ENCODE measurements at regions not wholly inside any gene's neighbourhood (a gene's known extent, or its start where the extent isn't known, plus 50 kb on each side); places are given as distances from the start of the nearest gene placed in this dataset.

DNA sequence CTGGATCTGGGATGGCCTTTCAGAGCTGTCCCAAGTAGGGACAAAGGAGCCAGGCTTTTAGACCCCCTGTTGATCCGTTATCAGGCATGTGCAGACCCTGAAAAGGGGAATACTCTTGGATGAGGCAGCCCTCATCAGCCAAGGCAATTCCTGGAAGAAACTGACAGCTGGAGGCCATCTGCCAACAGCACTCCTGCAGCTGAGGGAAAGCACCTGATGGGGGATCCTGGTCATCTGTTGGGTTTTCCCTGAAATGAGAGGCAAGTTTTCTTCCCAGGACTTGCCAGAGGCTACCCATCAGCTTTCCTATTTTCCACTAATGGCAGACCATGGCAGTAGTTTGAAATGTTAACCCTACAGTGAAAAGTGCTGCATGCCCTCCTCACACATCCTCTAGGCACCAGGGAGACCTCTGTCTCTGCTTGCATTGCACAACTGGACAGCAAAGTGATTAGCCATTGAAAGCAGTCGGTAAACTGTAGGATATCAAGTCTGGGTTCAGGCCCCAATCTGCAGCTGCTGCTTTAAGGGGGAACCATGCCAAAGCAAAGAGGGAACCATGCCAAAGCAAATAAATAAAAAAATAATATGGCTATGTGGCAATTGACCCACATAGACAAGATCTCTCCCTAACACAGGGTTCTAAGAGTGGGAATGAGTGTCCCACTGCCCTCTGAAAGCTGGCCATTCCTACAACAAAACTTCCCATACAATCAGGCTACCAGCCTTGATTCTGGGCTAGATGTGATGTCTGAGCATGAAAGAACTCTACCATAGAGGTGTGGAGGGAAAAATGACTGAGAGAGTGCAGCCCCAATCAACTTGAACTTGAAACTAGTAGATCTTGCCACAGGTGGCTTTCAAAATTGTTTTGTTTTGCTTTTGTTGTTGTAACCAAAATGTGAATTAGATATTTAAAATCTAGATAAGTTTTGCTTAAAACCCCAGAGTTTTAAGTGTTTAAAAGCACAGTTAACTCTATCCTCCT, 232.0 kb upstream of the STT3B start:
- TF ChIP-seq, protein P1, sequence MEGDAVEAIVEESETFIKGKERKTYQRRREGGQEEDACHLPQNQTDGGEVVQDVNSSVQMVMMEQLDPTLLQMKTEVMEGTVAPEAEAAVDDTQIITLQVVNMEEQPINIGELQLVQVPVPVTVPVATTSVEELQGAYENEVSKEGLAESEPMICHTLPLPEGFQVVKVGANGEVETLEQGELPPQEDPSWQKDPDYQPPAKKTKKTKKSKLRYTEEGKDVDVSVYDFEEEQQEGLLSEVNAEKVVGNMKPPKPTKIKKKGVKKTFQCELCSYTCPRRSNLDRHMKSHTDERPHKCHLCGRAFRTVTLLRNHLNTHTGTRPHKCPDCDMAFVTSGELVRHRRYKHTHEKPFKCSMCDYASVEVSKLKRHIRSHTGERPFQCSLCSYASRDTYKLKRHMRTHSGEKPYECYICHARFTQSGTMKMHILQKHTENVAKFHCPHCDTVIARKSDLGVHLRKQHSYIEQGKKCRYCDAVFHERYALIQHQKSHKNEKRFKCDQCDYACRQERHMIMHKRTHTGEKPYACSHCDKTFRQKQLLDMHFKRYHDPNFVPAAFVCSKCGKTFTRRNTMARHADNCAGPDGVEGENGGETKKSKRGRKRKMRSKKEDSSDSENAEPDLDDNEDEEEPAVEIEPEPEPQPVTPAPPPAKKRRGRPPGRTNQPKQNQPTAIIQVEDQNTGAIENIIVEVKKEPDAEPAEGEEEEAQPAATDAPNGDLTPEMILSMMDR (IDR thresholded peaks at IDR 0.05; ENCODE audit: low read depth, low read length), result no peak
- H3K4me3 ChIP-seq (ENCODE audit: low read depth, low read length), result no peak overlapping the region

- H3K4me3 ChIP-seq (ENCODE audit: low read depth, low read length), result no peak overlapping the region
- TF ChIP-seq, protein P1 (IDR thresholded peaks at IDR 0.05; ENCODE audit: low read depth, low read length), result no peak
Observed at GRCh38 chr3:31302343-31302742, 230.4 kb upstream of the STT3B start.

DNA sequence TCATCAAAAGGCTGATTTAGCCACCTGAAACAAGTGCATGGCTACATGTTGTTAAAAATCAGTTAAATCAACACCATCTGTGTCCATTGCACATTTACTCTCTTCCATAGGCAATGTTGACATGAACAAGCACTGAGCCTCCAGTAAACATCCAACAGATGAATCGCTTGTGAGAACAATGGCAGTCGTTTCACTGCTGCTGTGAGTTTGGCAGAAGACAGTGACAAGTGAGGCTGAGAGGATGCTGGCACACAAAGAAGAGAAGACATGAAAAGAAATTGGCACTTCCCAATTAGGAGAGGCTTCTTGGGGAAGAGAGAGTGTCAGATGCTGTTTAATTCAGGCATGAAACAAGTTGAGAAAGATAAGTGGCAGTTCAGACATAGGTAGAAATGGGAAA, 227.4 kb upstream of the STT3B start:
- TF ChIP-seq, protein P1 (IDR thresholded peaks at IDR 0.05; ENCODE audit: low read depth, low read length), result no peak
- no peak overlapping the region for H3K4me3 ChIP-seq (ENCODE audit: low read depth, low read length)

DNA sequence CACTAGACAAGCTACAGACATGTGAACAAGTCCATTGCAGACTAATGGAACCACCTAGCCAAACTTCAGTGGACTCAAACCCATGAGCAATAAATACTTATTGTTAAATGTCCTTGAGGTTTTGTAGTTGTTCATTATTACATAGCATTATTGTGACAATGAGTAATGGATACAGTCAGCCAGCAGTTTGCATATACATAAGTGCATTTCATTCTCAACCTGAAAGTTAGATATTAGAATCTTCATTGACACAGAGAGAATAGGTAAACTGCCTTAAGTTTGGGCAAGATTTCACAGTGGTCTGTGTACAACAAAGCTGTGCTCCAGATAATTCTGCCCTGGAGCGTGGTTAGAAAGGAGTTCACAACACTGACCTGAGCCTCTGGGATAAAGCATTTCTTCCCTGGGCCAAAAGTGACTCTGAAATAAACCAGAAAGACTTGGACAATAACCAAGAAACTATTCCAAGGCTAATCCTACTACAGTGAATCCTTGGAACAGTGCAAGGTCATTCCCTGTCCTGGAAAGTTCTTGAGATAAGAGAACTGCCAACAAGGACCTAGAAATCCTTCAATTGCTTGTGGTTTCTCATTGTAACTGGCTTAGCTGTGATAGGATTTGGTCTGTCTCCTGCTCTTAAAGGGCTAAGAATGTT, 225.5 kb upstream of the STT3B start:
- TF ChIP-seq, protein P1 (IDR thresholded peaks at IDR 0.05; ENCODE audit: low read depth, low read length), result no peak
- H3K4me3 ChIP-seq (ENCODE audit: low read depth, low read length), result no peak overlapping the region

DNA sequence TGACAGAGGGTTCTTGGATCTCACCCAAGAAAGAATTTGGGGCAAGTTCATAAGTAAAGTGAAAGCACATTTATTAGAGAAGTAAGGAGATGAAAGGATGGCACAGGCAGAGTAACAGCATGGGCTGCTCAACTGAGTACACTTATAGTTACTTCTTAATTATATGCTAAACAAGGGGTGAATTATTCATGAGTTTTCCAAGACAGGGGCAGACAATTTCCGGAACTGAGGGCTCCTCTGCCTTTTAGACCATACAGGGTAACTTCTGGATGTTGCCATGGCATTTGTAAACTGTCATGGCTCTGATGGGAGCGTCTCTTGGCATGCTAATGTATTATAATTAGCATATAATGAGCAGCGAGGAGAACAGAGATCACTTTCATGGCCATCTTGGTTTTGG, 221.2 kb upstream of the STT3B start:
- H3K4me3 ChIP-seq (ENCODE audit: low read depth, low read length), result no peak overlapping the region
- TF ChIP-seq, protein P1 (IDR thresholded peaks at IDR 0.05; ENCODE audit: low read depth, low read length), result no peak

DNA sequence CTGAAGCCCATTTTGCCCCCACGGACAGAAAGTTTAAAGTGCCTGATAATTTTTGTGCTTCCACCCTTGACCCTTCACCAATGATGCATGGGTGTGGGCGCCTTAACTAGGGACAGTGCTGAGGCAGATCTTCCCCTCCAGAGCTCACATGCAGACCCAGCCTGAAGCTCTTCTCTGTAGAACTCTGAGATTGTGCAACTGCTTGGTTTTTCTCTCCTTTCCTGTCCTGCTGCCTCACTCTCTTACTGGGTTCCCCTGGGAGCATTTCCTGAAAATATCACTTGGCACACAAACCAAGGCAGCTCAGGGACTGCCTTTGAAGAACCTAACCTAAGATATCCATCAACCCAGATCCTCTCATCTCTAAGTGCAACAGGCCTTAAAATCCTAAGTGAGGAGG, 220.3 kb upstream of the STT3B start:
- TF ChIP-seq, protein P1 (IDR thresholded peaks at IDR 0.05; ENCODE audit: low read depth, low read length), result no peak
- H3K4me3 ChIP-seq (ENCODE audit: low read depth, low read length), result no peak overlapping the region

- H3K4me3 ChIP-seq (ENCODE audit: low read depth, low read length), result no peak overlapping the region
- TF ChIP-seq, protein P1 (IDR thresholded peaks at IDR 0.05; ENCODE audit: low read depth, low read length), result no peak
Observed at GRCh38 chr3:31314258-31314657, 218.5 kb upstream of the STT3B start.

Data from WI38 (cell line).